ENCODE measurements at regions not wholly inside any gene's neighbourhood (a gene's known extent, or its start where the extent isn't known, plus 50 kb on each side); places are given as distances from the start of the nearest gene placed in this dataset.

GRCh38 chr3:13130464-13131193 is 57.4 kb upstream of the IQSEC1 start:
- 74 to 87% (median 82%) methylated on average over 3 of the region's 3 CpGs for WGBS, 5 donors
- no peak for DNase-seq
- intact Hi-C loops (cut with DNase I; ENCODE audit: low total_unique reads) = no loop called here
- peaks cover 0 to 11% (median 0%) of the 10 kb centered on the region in 7 donors for H3K27me3 ChIP-seq (replicated peaks in 1 of 7)
- H3K4me3 ChIP-seq = no peak overlapping the region
- H3K36me3 ChIP-seq = no peaks in the 10 kb centered on the region
- TF ChIP-seq POLR2A (IDR thresholded peaks at IDR 0.05) = no peak
- TF ChIP-seq CTCF (IDR thresholded peaks at IDR 0.05 in 8 of 11, conservative IDR thresholded peaks at IDR 0.05 in 3 of 11) = no peak
- TF ChIP-seq POLR2AphosphoS5 (IDR thresholded peaks at IDR 0.05) = no peak
- H3K27ac ChIP-seq = no peak overlapping the region
- H3K4me1 ChIP-seq = peaks cover 0 to 1% (median 0%) of the 10 kb centered on the region in 6 donors
- no peaks in the 10 kb centered on the region for H3K9me3 ChIP-seq

- intact Hi-C loops (cut with DNase I; ENCODE audit: low total_unique reads) = no loop called here
- WGBS, 5 donors = 82 to 87% (median 86%) methylated on average over 10 to 13 of the region's 13 CpGs
- Histone ChIP-seq H3K9me3 (no peaks in the 10 kb centered on the region), H3K36me3 (no peaks in the 10 kb centered on the region), H3K27me3 (replicated peaks in 1 of 7) (no peaks in the 10 kb centered on the region), H3K4me3 (no peak overlapping the region), H3K4me1 (no peaks in the 10 kb centered on the region), H3K27ac (no peak overlapping the region)
- DNase-seq = peak; percentile 44
- TF ChIP-seq CTCF (IDR thresholded peaks at IDR 0.05 in 8 of 11, conservative IDR thresholded peaks at IDR 0.05 in 3 of 11) (no peak), POLR2AphosphoS5 (IDR thresholded peaks at IDR 0.05) (no peak), POLR2A (IDR thresholded peaks at IDR 0.05) (no peak)
Measured at GRCh38 chr3:13125092-13126015, 52.1 kb upstream of the IQSEC1 start.

- Histone ChIP-seq H3K27ac (no peak overlapping the region), H3K27me3 (replicated peaks in 1 of 7) (no peaks in the 10 kb centered on the region), H3K4me1 (no peaks in the 10 kb centered on the region), H3K9me3 (no peaks in the 10 kb centered on the region), H3K4me3 (no peak overlapping the region), H3K36me3 (no peaks in the 10 kb centered on the region)
- peak; percentile 55 for DNase-seq
- TF ChIP-seq POLR2AphosphoS5 (IDR thresholded peaks at IDR 0.05) (no peak), CTCF (IDR thresholded peaks at IDR 0.05 in 8 of 11, conservative IDR thresholded peaks at IDR 0.05 in 3 of 11) (no peak), POLR2A (IDR thresholded peaks at IDR 0.05) (no peak)
- 77 to 84% (median 81%) methylated on average over 6 to 11 of the region's 11 CpGs for WGBS, 5 donors
- intact Hi-C loops (cut with DNase I; ENCODE audit: low total_unique reads) = no loop called here
Measured at GRCh38 chr3:13124631-13125030, 51.4 kb upstream of the IQSEC1 start.

GRCh38 chr3:13123765-13124164 is 50.5 kb upstream of the IQSEC1 start:
- 89 to 96% (median 90%) methylated on average over 10 to 11 of the region's 11 CpGs for WGBS, 5 donors
- no peak overlapping the region for H3K27ac ChIP-seq
- H3K4me3 ChIP-seq = no peak overlapping the region
- no peaks in the 10 kb centered on the region for H3K9me3 ChIP-seq
- no peaks in the 10 kb centered on the region for H3K36me3 ChIP-seq
- TF ChIP-seq POLR2A (IDR thresholded peaks at IDR 0.05) (no peak), CTCF (IDR thresholded peaks at IDR 0.05 in 8 of 11, conservative IDR thresholded peaks at IDR 0.05 in 3 of 11) (no peak), POLR2AphosphoS5 (IDR thresholded peaks at IDR 0.05) (no peak)
- H3K4me1 ChIP-seq = no peaks in the 10 kb centered on the region
- intact Hi-C loops (cut with DNase I; ENCODE audit: low total_unique reads) = no loop called here
- DNase-seq = peak; percentile 46
- H3K27me3 ChIP-seq (replicated peaks in 1 of 7) = no peaks in the 10 kb centered on the region

All from spleen (tissue), 11 donors.